Loucy (cell line): ENCODE measurements at regions not wholly inside any gene's neighbourhood (a gene's known extent, or its start where the extent isn't known, plus 50 kb on each side); places are given as distances from the start of the nearest gene placed in this dataset.
"Not testable (repeated sequence)": the region's sequence is repeated elsewhere in the genome, so short reads cannot be mapped to it uniquely, and the experiment has no call there.

ENCODE experiments used
- CTCF ChIP-seq: fragments of 200-600 bp; sonication (generic); conservative IDR thresholded peaks from 2 replicates; pipeline ENCODE4 v1.5.1; 2014; ENCODE audit warnings: mild to moderate bottlenecking, antibody characterized with exemption, low read length
- EZH2phosphoT487 ChIP-seq: fragments of 200-600 bp; IDR thresholded peaks from 2 replicates; pipeline ENCODE4 v1.6.1; 2018; ENCODE audit warnings: antibody characterized with exemption, mild to moderate bottlenecking, moderate library complexity, borderline replicate concordance

DNA sequence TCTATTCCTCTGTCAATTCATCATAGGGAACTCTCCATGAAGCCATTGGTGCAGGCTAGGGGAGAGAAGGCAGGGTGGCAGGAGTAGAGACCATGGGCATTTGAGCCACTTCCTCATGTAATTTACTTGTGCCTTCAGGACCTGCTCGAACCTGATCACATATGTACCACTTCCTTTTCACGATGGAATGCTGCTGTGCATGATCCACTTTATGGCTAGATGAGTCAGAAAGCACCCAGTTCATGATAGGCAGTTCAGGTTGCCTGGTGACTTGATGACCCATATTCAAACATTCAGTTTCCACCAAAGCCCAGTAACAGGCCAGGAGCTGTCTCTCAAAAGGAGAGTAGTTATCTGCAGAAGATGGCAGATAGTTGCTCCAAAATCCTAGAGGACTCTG lies 166.0 kb downstream of the EVA1A start:
- TF ChIP-seq CTCF, EZH2phosphoT487: not testable (repeated sequence)
